NB4 (cell line): ENCODE measurements at regions not wholly inside any gene's neighbourhood (a gene's known extent, or its start where the extent isn't known, plus 50 kb on each side); places are given as distances from the start of the nearest gene placed in this dataset.
"Not testable (repeated sequence)": the region's sequence is repeated elsewhere in the genome, so short reads cannot be mapped to it uniquely, and the experiment has no call there.

Experiments used
- DNase-seq: peaks from one replicate; pipeline ENCODE4 v3.0.0; 2010; ENCODE audit warnings: low read depth
- H3K4me3 ChIP-seq: one replicate; pipeline ENCODE4 v1.5.1; 2011; ENCODE audit warnings: mild to moderate bottlenecking, low read depth, low read length, moderate library complexity
- CTCF ChIP-seq: IDR thresholded peaks from one replicate; pipeline ENCODE4 v1.5.1; 2012; ENCODE audit warnings: low read depth, low read length
- MYC ChIP-seq: IDR thresholded peaks from 2 replicates; pipeline ENCODE4 v1.6.1; 2011; ENCODE audit warnings: low read depth, low read length
- POLR2A ChIP-seq: IDR thresholded peaks from 2 replicates; pipeline ENCODE4 v1.6.1; 2011; ENCODE audit warnings: mild to moderate bottlenecking; ENCODE audit not compliant: insufficient read length; ENCODE audit errors: extremely low read depth
- TF ChIP-seq, protein P1 (sequence below): IDR thresholded peaks from 2 replicates; pipeline ENCODE4 v1.6.1; 2011; ENCODE audit warnings: low read depth, low read length

GRCh38 chrX:92260102-92260501 lies 480.9 kb downstream of the PCDH11X start:
- no peak for TF ChIP-seq CTCF
- no peak overlapping the region for H3K4me3 ChIP-seq
- DNase-seq, result no peak

DNA sequence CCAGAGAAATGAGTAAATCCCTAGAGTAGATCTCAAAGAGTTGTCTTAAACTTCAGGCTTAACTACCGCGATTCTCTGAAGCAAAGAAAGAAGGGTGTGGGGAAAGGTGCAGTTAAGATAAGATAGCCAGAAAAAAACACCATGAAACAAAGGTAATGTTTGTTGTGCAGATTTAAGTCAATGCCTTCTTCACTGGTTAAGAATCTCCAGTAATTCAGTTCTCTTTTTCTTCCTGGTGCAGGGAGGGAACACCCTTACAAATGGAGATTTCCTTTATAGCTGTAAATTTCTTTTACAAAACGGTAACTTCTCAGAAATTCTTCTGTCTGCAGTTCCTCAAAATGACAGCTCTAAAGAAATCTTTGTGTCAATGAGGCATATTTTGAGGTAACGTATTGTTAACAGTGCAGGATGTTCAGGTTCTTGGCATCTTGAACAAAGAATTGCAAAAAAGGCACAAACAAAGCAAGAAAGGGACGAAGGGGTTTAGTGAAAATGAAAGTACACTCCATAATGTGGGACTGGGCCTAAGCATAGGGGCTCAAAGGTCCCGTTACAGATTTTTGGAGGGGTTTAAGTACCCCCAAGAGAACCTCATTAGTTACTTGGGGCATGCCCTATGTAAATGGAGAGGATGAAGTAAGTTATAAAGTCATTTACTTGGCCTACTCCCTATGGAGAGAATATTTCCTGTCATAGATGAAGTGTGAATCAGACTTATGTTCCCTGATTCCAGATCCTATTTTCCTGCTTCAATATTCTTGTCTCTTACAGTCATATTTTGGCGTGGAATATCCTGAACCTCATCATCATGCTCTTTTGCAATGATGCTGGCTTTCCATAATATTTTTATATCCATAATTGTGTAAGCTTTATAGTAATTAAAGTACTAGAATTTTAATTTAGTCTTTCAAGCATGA lies 492.0 kb downstream of the PCDH11X start:
- DNase-seq, result no peak
- TF ChIP-seq MYC (no peak), POLR2A (no peak), CTCF (no peak)
- TF ChIP-seq, protein P1, sequence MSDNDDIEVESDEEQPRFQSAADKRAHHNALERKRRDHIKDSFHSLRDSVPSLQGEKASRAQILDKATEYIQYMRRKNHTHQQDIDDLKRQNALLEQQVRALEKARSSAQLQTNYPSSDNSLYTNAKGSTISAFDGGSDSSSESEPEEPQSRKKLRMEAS, result no peak
- no peak overlapping the region for H3K4me3 ChIP-seq

GRCh38 chrX:92278556-92278955 lies 499.4 kb downstream of the PCDH11X start:
- not testable (repeated sequence) for DNase-seq, H3K4me3 ChIP-seq

GRCh38 chrX:92280347-92280746 lies 501.2 kb downstream of the PCDH11X start:
- not testable (repeated sequence) for H3K4me3 ChIP-seq, DNase-seq

- H3K4me3 ChIP-seq, result no peak overlapping the region
- TF ChIP-seq MYC (no peak), CTCF (no peak), POLR2A (no peak)
- TF ChIP-seq, protein P1, result no peak
- no peak for DNase-seq
Measured at GRCh38 chrX:92283308-92283707, 504.1 kb downstream of the PCDH11X start.

DNA sequence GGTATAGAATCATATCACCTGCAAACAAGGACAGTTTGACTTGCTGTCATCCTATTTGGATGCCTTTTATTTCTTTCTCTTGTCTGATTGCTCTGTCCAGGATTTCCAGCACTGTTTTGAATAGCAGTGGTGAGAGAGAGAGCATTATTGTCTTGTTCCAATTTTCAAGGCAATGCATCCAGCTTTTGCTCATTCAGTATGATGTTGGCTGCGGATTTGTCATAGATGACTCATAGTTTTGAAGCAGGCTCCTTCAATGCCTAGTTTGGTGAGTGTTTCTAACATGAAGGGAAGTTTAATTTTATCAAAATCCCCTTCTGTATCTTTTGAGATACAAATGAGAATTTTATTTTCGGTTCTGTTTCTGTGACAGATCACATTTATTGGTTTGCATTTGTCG lies 518.9 kb downstream of the PCDH11X start:
- H3K4me3 ChIP-seq, DNase-seq: not testable (repeated sequence)

- not testable (repeated sequence) for DNase-seq, H3K4me3 ChIP-seq
Measured at GRCh38 chrX:92333194-92333593, 554.0 kb downstream of the PCDH11X start.

GRCh38 chrX:92351065-92351464 lies 571.9 kb downstream of the PCDH11X start:
- DNase-seq, result not testable (repeated sequence)

GRCh38 chrX:92351511-92351910 lies 572.3 kb downstream of the PCDH11X start:
- DNase-seq, result no peak
- TF ChIP-seq, protein P1, result no peak
- no peak for TF ChIP-seq CTCF
- no peak for TF ChIP-seq POLR2A
- no peak for TF ChIP-seq MYC
- H3K4me3 ChIP-seq, result no peak overlapping the region

More at GRCh38 chrX:92351065-92351464, 571.9 kb downstream of the PCDH11X start:
- not testable (repeated sequence) for H3K4me3 ChIP-seq
